HCT116 (cell line): ENCODE measurements at regions not wholly inside any gene's neighbourhood (a gene's known extent, or its start where the extent isn't known, plus 50 kb on each side); places are given as distances from the start of the nearest gene placed in this dataset.

Source experiments
- ATAC-seq: fragments of 200-7000 bp; cut with Tn5 transposase; 2 replicates; pipeline ENCODE4 v1.9.1; 2020; ENCODE audit warnings: mild to moderate bottlenecking, moderate library complexity
- BruUV-seq: library from RNA; stranded (reverse); fragments of 400-500 nt; replicated peaks from 2 replicates; lab custom pipeline; 2021; lab: Mats Ljungman, UMichigan
- CTCF ChIA-PET: fragments of 300-600 bp; sonication (Branson Sonifier 250); formaldehyde crosslinking; loops from one replicate; lab custom pipeline; 2021; ENCODE audit warnings: antibody characterized with exemption; lab: Charles Lee
- POLR2A ChIA-PET: fragments of 300-600, 350-600 bp; sonication (Branson Sonifier 250); formaldehyde crosslinking; loops from one replicate; lab custom pipeline; 2021; ENCODE audit warnings: antibody characterized with exemption; lab: Charles Lee
- RAD21 ChIA-PET, 2 experiments: fragments of 300-600 bp; sonication (Branson Sonifier 250); formaldehyde crosslinking; loops; one replicate each; lab custom pipeline; 2023; ENCODE audit warnings: low total read pairs in 2 of 2; ENCODE audit not compliant: uncharacterized antibody in 2 of 2, unreplicated experiment in 2 of 2, low non-redundant PET in 1 of 2; lab: Charles Lee
- DNase-seq: peaks from one replicate; pipeline ENCODE4 v3.0.0-alpha.2; 2010; ENCODE audit warnings: low read depth, low spot score
- H2AFZ ChIP-seq: fragments of 200-600 bp; shearing (Covaris generic), sonication (generic); 2 replicates; pipeline ENCODE4 v1.6.1; 2017; ENCODE audit warnings: low read depth, mixed run types, mixed read lengths, antibody characterized with exemption, low read length; ENCODE audit not compliant: poor library complexity, severe bottlenecking
- H3K27ac ChIP-seq: 2 replicates; pipeline ENCODE4 v1.5.1; 2012; ENCODE audit warnings: low read depth, low read length
- H3K27me3 ChIP-seq: fragments of 200-600 bp; sonication (generic); 2 replicates; pipeline ENCODE4 v1.6.1; 2016; ENCODE audit warnings: mixed run types, low read length, mixed read lengths; ENCODE audit not compliant: insufficient read depth
- H3K36me3 ChIP-seq, 2 experiments: fragments of 200-500 bp in 1 of 2; fragments of 200-600 bp in 1 of 2; sonication (Bioruptor generic) in 1 of 2; sonication (generic) in 1 of 2; 2 replicates each; pipeline versions ENCODE4 v1.5.1 to v1.6.1; 2014 to 2016; ENCODE audit warnings: low read length in 2 of 2, inconsistent platforms in 1 of 2, mixed read lengths in 1 of 2, mixed run types in 1 of 2; ENCODE audit not compliant: insufficient read depth in 2 of 2, control insufficient read depth in 1 of 2
- H3K4me1 ChIP-seq, 2 experiments: fragments of 200-600 bp in 1 of 2; sonication (generic) in 1 of 2; 2 replicates each; pipeline versions ENCODE4 v1.5.1 to v1.6.1; 2012 to 2017; ENCODE audit warnings: low read length in 2 of 2, inconsistent platforms in 1 of 2, mild to moderate bottlenecking in 1 of 2, mixed read lengths in 1 of 2, mixed run types in 1 of 2, moderate library complexity in 1 of 2; ENCODE audit not compliant: insufficient read depth in 2 of 2, control insufficient read depth in 1 of 2
- H3K4me2 ChIP-seq: fragments of 200-600 bp; sonication (generic); 2 replicates; pipeline ENCODE4 v1.6.1; 2017; ENCODE audit warnings: mixed run types, low read length, mixed read lengths
- H3K4me3 ChIP-seq, 2 experiments: fragments of 200-600 bp in 1 of 2; sonication (generic) in 1 of 2; replicated peaks in 1 of 2; 2 replicates each; pipeline ENCODE4 v1.5.1; 2011 to 2016; ENCODE audit warnings: low read length in 2 of 2, control low read depth in 1 of 2, low read depth in 1 of 2, mild to moderate bottlenecking in 1 of 2, mixed read lengths in 1 of 2, mixed run types in 1 of 2
- H3K79me2 ChIP-seq: fragments of 200-600 bp; sonication (generic); 2 replicates; pipeline ENCODE4 v1.6.1; 2017; ENCODE audit warnings: mild to moderate bottlenecking, mixed run types, low read length, moderate library complexity, mixed read lengths; ENCODE audit not compliant: insufficient read depth
- H3K9ac ChIP-seq: fragments of 200-600 bp; sonication (generic); 2 replicates; pipeline ENCODE4 v1.6.1; 2016; ENCODE audit warnings: low read length, mixed read lengths
- H3K9me2 ChIP-seq: fragments of 200-600 bp; sonication (generic), shearing (Covaris generic); 2 replicates; pipeline ENCODE4 v1.6.1; 2017; ENCODE audit warnings: mixed run types, mild to moderate bottlenecking, moderate library complexity; ENCODE audit not compliant: insufficient read depth
- H3K9me3 ChIP-seq, 2 experiments: fragments of 200-500 bp in 1 of 2; fragments of 200-600 bp in 1 of 2; sonication (Bioruptor generic) in 1 of 2; sonication (generic) in 1 of 2; 2 replicates each; pipeline ENCODE4 v1.6.1; 2014 to 2017; ENCODE audit warnings: low read length in 2 of 2, mixed read lengths in 2 of 2, inconsistent platforms in 1 of 2, low read depth in 1 of 2, mild to moderate bottlenecking in 1 of 2, mixed run types in 1 of 2, moderate library complexity in 1 of 2; ENCODE audit not compliant: control insufficient read depth in 1 of 2, insufficient read depth in 1 of 2
- H4K20me1 ChIP-seq: fragments of 200-600 bp; sonication (generic), shearing (Covaris generic); 2 replicates; pipeline ENCODE4 v1.6.1; 2017; ENCODE audit warnings: mixed run types, mild to moderate bottlenecking, moderate library complexity; ENCODE audit not compliant: insufficient read depth
- CEBPB ChIP-seq: IDR thresholded peaks from 2 replicates; pipeline ENCODE4 v1.6.1; 2012; ENCODE audit warnings: low read depth
- CTCF ChIP-seq, 3 experiments: fragments of 200-600 bp in 1 of 3; sonication (generic) in 1 of 3; IDR thresholded peaks in 2 of 3; conservative IDR thresholded peaks in 1 of 3; 2 replicates each; pipeline ENCODE4 v1.5.1; 2012 to 2017; ENCODE audit warnings: low read depth in 2 of 3, low read length in 2 of 3, antibody characterized with exemption in 1 of 3, borderline replicate concordance in 1 of 3, control low read depth in 1 of 3, mild to moderate bottlenecking in 1 of 3, mixed read lengths in 1 of 3, mixed run types in 1 of 3, moderate library complexity in 1 of 3; ENCODE audit not compliant: insufficient read depth in 1 of 3
- EGR1 ChIP-seq: IDR thresholded peaks from 2 replicates; pipeline ENCODE4 v1.6.1; 2012; ENCODE audit warnings: low read depth
- EZH2 ChIP-seq: fragments of 200-600 bp; sonication (generic); IDR thresholded peaks from 2 replicates; pipeline ENCODE4 v1.6.1; 2017; ENCODE audit warnings: antibody characterized with exemption, mixed run types
- EZH2phosphoT487 ChIP-seq: fragments of 200-600 bp; IDR thresholded peaks from 2 replicates; pipeline ENCODE4 v1.6.1; 2018; ENCODE audit warnings: antibody characterized with exemption, borderline replicate concordance
- FOSL1 ChIP-seq: IDR thresholded peaks from 2 replicates; pipeline ENCODE4 v1.6.1; 2012; ENCODE audit warnings: low read depth
- JUND ChIP-seq: IDR thresholded peaks from 2 replicates; pipeline ENCODE4 v1.6.1; 2012
- POLR2AphosphoS5 ChIP-seq: IDR thresholded peaks from 2 replicates; pipeline ENCODE4 v1.6.1; 2011; ENCODE audit warnings: mild to moderate bottlenecking, low read depth, low read length, moderate library complexity
- RAD21 ChIP-seq: IDR thresholded peaks from 2 replicates; pipeline ENCODE4 v1.6.1; 2012; ENCODE audit warnings: low read depth, mild to moderate bottlenecking
- SIN3A ChIP-seq: IDR thresholded peaks from 2 replicates; pipeline ENCODE4 v1.6.1; 2012; ENCODE audit warnings: low read depth
- SP1 ChIP-seq: IDR thresholded peaks from 2 replicates; pipeline ENCODE4 v1.6.1; 2012; ENCODE audit warnings: low read depth
- TCF7L2 ChIP-seq: IDR thresholded peaks from 2 replicates; pipeline ENCODE4 v1.7.0; 2011; ENCODE audit warnings: borderline replicate concordance, inconsistent platforms; ENCODE audit not compliant: insufficient read depth, insufficient read length; ENCODE audit errors: extremely low read depth
- YY1 ChIP-seq: IDR thresholded peaks from 2 replicates; pipeline ENCODE4 v1.6.1; 2011; ENCODE audit warnings: low read length, low read depth, moderate library complexity, mild to moderate bottlenecking; ENCODE audit not compliant: insufficient replicate concordance; ENCODE audit errors: extremely low read depth
- ZBTB33 ChIP-seq: IDR thresholded peaks from 2 replicates; pipeline ENCODE4 v1.6.1; 2011; ENCODE audit warnings: mild to moderate bottlenecking, low read length, moderate library complexity; ENCODE audit not compliant: insufficient replicate concordance; ENCODE audit errors: extremely low read depth
- ZFX ChIP-seq: fragments of 450-650 bp; IDR thresholded peaks from 2 replicates; pipeline ENCODE4 v1.6.1; 2017
- ZNF274 ChIP-seq: fragments of 200-500 bp; sonication (Bioruptor generic); IDR thresholded peaks from 2 replicates; pipeline ENCODE4 v1.6.1; 2014; ENCODE audit warnings: mild to moderate bottlenecking, low read depth, low read length, inconsistent platforms
- intact Hi-C: fragments of 100-400 bp; cut with micrococcal nuclease; formaldehyde crosslinking; loops from 2 replicates; pipeline ENCODE4 v1.10.0; 2022

GRCh38 chr9:21670374-21670773, 132.1 kb upstream of the MTAP start (continued):
- no peak for TF ChIP-seq EZH2phosphoT487
- no peak for TF ChIP-seq SIN3A

- ATAC-seq = peak; percentile 50
- Histone ChIP-seq H3K36me3 (no peaks in the 10 kb centered on the region), H3K4me2 (peak overlapping the region; percentile 56), H3K9me2 (no peaks in the 10 kb centered on the region), H3K9me3 (no peaks in the 10 kb centered on the region), H3K27ac (peak overlapping the region; percentile 99), H3K27me3 (no peaks in the 10 kb centered on the region), H3K9ac (peak overlapping the region; percentile 53), H2AFZ (no peak overlapping the region), H4K20me1 (no peaks in the 10 kb centered on the region), H3K79me2 (peaks cover 87% of the 10 kb centered on the region), H3K4me1 (peaks cover 89 to 90% of the 10 kb centered on the region in 2 experiments), H3K4me3 (peak overlapping the region in 1 of 2 experiments; percentile 9; a peak in 1 of 4 replicates)
- no peak for DNase-seq
- ChIA-PET CTCF (no interaction called here), RAD21 (no interaction called here), POLR2A (interaction anchor here (1.1 to 4.4 kb wide), 18 partner anchors 8 to 130 kb away, joined by 3 to 40 read pairs (median 6); partner anchors contain the start of gene MTAP)
- BruUV-seq = no TSS peak
- intact Hi-C loops = no loop called here
- no peak for TF ChIP-seq EZH2
- peak; percentile 52 for TF ChIP-seq POLR2AphosphoS5
These were observed 130.3 kb upstream of the MTAP start for GRCh38 chr9:21672140-21672539.

GRCh38 chr9:21672761-21673160, 129.7 kb upstream of the MTAP start:
- ATAC-seq (no peak), DNase-seq (no peak)
- no peaks in the 10 kb centered on the region for H3K36me3 ChIP-seq
- no peak overlapping the region for H2AFZ ChIP-seq
- intact Hi-C loops = no loop called here
- peaks cover 93 to 97% of the 10 kb centered on the region in 2 experiments for H3K4me1 ChIP-seq
- peak overlapping the region; percentile 99 for H3K27ac ChIP-seq
- H3K9me3 ChIP-seq = no peaks in the 10 kb centered on the region
- CTCF ChIA-PET = no interaction called here
- RAD21 ChIA-PET = no interaction called here
- H3K9me2 ChIP-seq = no peaks in the 10 kb centered on the region
- peak overlapping the region; percentile 56 for H3K4me2 ChIP-seq
- no peaks in the 10 kb centered on the region for H3K27me3 ChIP-seq
- H4K20me1 ChIP-seq = no peaks in the 10 kb centered on the region
- H3K4me3 ChIP-seq = no peak overlapping the region
- POLR2A ChIA-PET = interaction anchor here (0.7 to 4.4 kb wide), 21 partner anchors 8 to 129 kb away, joined by 3 to 40 read pairs (median 6); partner anchors contain the start of gene MTAP
- TSS peak; percentile 71 for BruUV-seq
- H3K9ac ChIP-seq = peak overlapping the region; percentile 53
- peaks cover 88% of the 10 kb centered on the region for H3K79me2 ChIP-seq
- TF ChIP-seq YY1 (no peak), RAD21 (no peak), SIN3A (no peak), CTCF (IDR thresholded peaks at IDR 0.05 in 2 of 3, conservative IDR thresholded peaks at IDR 0.05 in 1 of 3; ENCODE audit: borderline replicate concordance in 1 of 3, insufficient read depth in 1 of 3, low read depth in 2 of 3, low read length in 2 of 3) (no peak), EGR1 (no peak), ZNF274 (no peak), TCF7L2 (no peak), SP1 (no peak), FOSL1 (no peak), POLR2AphosphoS5 (no peak), ZBTB33 (no peak), CEBPB (no peak), JUND (no peak), ZFX (no peak)
